ENCODE measurements at regions not wholly inside any gene's neighbourhood (a gene's known extent, or its start where the extent isn't known, plus 50 kb on each side); places are given as distances from the start of the nearest gene placed in this dataset.
"Not testable (repeated sequence)": the region's sequence is repeated elsewhere in the genome, so short reads cannot be mapped to it uniquely, and the experiment has no call there.

GRCh38 chrX:1853916-1854315 lies 239.1 kb downstream of the ASMT start:
- no peak for TF ChIP-seq TBL1XR1 (IDR thresholded peaks at IDR 0.05; ENCODE audit: low read depth, low read length)
- TF ChIP-seq PKNOX1 (IDR thresholded peaks at IDR 0.05): no peak
- TF ChIP-seq PAX8 (IDR thresholded peaks at IDR 0.05): no peak
- no peak for TF ChIP-seq SMC3 (IDR thresholded peaks at IDR 0.05; ENCODE audit: borderline replicate concordance, low read length)
- TF ChIP-seq NR2C1 (IDR thresholded peaks at IDR 0.05): no peak
- no peak for TF ChIP-seq SUZ12 (IDR thresholded peaks at IDR 0.05; ENCODE audit: unreplicated experiment)
- TF ChIP-seq ATF7 (IDR thresholded peaks at IDR 0.05; ENCODE audit: low read depth): no peak
- ChIA-PET SMC1A (ENCODE audit: uncharacterized antibody, unreplicated experiment) (no interaction called here), RAD21 (ENCODE audit: unreplicated experiment) (no interaction called here), CTCF (no interaction called here), POLR2A (no interaction called here)
- BruUV-seq (replicated peaks): no TSS peak
- DNase-seq (ENCODE audit: low read depth, low spot score) (no peak), ATAC-seq (no peak), FAIRE-seq (no peak)
- no peaks in the 10 kb centered on the region for H3K79me2 ChIP-seq (ENCODE audit: control insufficient read depth, insufficient read depth, low read length)
- H3K9me3 ChIP-seq (replicated peaks; ENCODE audit: control insufficient read depth, insufficient read depth, low read length): no peaks in the 10 kb centered on the region; the same call in 2 of the 3 replicates
- no peaks in the 10 kb centered on the region for H3K36me3 ChIP-seq (ENCODE audit: control insufficient read depth in 2 of 2, insufficient read depth in 2 of 2, low read length in 1 of 2)
- no peaks in the 10 kb centered on the region for H3K27me3 ChIP-seq (replicated peaks in 1 of 2; ENCODE audit: control insufficient read depth in 2 of 2, insufficient read depth in 2 of 2, low read length in 1 of 2)
- H2AFZ ChIP-seq (ENCODE audit: control insufficient read depth, low read depth, low read length): no peak overlapping the region
- H3K27ac ChIP-seq (ENCODE audit: control insufficient read depth, insufficient read depth): no peak overlapping the region
- intact Hi-C loops (cut with micrococcal nuclease; ENCODE audit: unreplicated experiment): no loop called here
- no peak overlapping the region for H3K9ac ChIP-seq (ENCODE audit: control insufficient read depth, insufficient read depth, low read length)
- in situ Hi-C loops (cut with MboI): no loop called here
- 75% methylated on average over 3 of the region's 3 CpGs for WGBS (ENCODE audit: insufficient coverage, insufficient replicate concordance, low lambda C conversion rate, missing lambda C conversion rate)
- H3K4me3 ChIP-seq: no peak overlapping the region
- H4K20me1 ChIP-seq (ENCODE audit: control insufficient read depth, insufficient read depth): no peaks in the 10 kb centered on the region
- H3K4me1 ChIP-seq (ENCODE audit: control insufficient read depth, insufficient read depth, low read length): no peaks in the 10 kb centered on the region
- H3K4me2 ChIP-seq (ENCODE audit: control insufficient read depth, insufficient read depth): no peak overlapping the region

GRCh38 chrX:1854861-1855260 lies 240.0 kb downstream of the ASMT start:
- H4K20me1 ChIP-seq (ENCODE audit: control insufficient read depth, insufficient read depth); BruUV-seq (replicated peaks); intact Hi-C loops (cut with micrococcal nuclease; ENCODE audit: unreplicated experiment); H3K4me2 ChIP-seq (ENCODE audit: control insufficient read depth, insufficient read depth); H3K9me3 ChIP-seq (replicated peaks; ENCODE audit: control insufficient read depth, insufficient read depth, low read length); POLR2A ChIA-PET; H3K27me3 ChIP-seq (replicated peaks in 1 of 2; ENCODE audit: control insufficient read depth in 2 of 2, insufficient read depth in 2 of 2, low read length in 1 of 2); in situ Hi-C loops (cut with MboI); SMC1A ChIA-PET (ENCODE audit: uncharacterized antibody, unreplicated experiment); H3K4me3 ChIP-seq; RAD21 ChIA-PET (ENCODE audit: unreplicated experiment); H3K79me2 ChIP-seq (ENCODE audit: control insufficient read depth, insufficient read depth, low read length); H3K4me1 ChIP-seq (ENCODE audit: control insufficient read depth, insufficient read depth, low read length); H3K27ac ChIP-seq (ENCODE audit: control insufficient read depth, insufficient read depth); CTCF ChIA-PET; H3K36me3 ChIP-seq (ENCODE audit: control insufficient read depth in 2 of 2, insufficient read depth in 2 of 2, low read length in 1 of 2); H3K9ac ChIP-seq (ENCODE audit: control insufficient read depth, insufficient read depth, low read length); FAIRE-seq; ATAC-seq; DNase-seq (ENCODE audit: low read depth, low spot score); H2AFZ ChIP-seq (ENCODE audit: control insufficient read depth, low read depth, low read length): not testable (repeated sequence)
- WGBS (ENCODE audit: insufficient coverage, insufficient replicate concordance, low lambda C conversion rate, missing lambda C conversion rate): 46% methylated on average over 10 of the region's 10 CpGs

- H3K4me1 ChIP-seq (ENCODE audit: control insufficient read depth, insufficient read depth, low read length); H2AFZ ChIP-seq (ENCODE audit: control insufficient read depth, low read depth, low read length); H3K36me3 ChIP-seq (ENCODE audit: control insufficient read depth in 2 of 2, insufficient read depth in 2 of 2, low read length in 1 of 2); H3K27ac ChIP-seq (ENCODE audit: control insufficient read depth, insufficient read depth); SMC1A ChIA-PET (ENCODE audit: uncharacterized antibody, unreplicated experiment); H3K4me3 ChIP-seq; RAD21 ChIA-PET (ENCODE audit: unreplicated experiment); ATAC-seq; CTCF ChIA-PET; DNase-seq (ENCODE audit: low read depth, low spot score); POLR2A ChIA-PET; in situ Hi-C loops (cut with MboI); H3K4me2 ChIP-seq (ENCODE audit: control insufficient read depth, insufficient read depth); H3K9me3 ChIP-seq (replicated peaks; ENCODE audit: control insufficient read depth, insufficient read depth, low read length); H3K9ac ChIP-seq (ENCODE audit: control insufficient read depth, insufficient read depth, low read length); H4K20me1 ChIP-seq (ENCODE audit: control insufficient read depth, insufficient read depth); H3K79me2 ChIP-seq (ENCODE audit: control insufficient read depth, insufficient read depth, low read length); intact Hi-C loops (cut with micrococcal nuclease; ENCODE audit: unreplicated experiment); FAIRE-seq; H3K27me3 ChIP-seq (replicated peaks in 1 of 2; ENCODE audit: control insufficient read depth in 2 of 2, insufficient read depth in 2 of 2, low read length in 1 of 2); BruUV-seq (replicated peaks): not testable (repeated sequence)
- 87% methylated on average over 5 of the region's 5 CpGs for WGBS (ENCODE audit: insufficient coverage, insufficient replicate concordance, low lambda C conversion rate, missing lambda C conversion rate)
Measured at GRCh38 chrX:1859266-1859665, 244.4 kb downstream of the ASMT start.
